ENCODE measurements at regions not wholly inside any gene's neighbourhood (a gene's known extent, or its start where the extent isn't known, plus 50 kb on each side); places are given as distances from the start of the nearest gene placed in this dataset.

DNA sequence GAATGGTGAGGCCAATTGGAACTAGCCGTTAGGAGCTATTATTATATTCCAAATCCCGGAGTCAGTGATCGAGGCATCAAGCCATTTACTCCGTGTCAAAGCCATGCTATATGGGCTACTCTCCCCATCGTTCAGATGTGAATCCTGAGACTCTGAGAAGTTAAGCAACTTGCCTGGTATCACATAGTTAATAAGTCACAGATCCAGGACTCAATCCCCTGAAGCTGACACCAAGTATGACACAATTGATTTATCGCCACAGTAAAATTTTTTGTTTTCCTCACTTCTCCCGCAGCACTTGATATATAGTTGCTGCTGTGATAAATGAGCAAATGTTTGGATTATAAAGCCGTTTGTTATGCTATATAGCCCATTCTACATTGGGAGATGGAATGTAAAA lies 50.8 kb upstream of the TSHZ2 start:
- DNase-seq = no peak

GRCh38 chr20:52918311-52918710 lies 53.8 kb upstream of the TSHZ2 start:
- no peak for DNase-seq

GRCh38 chr20:52915564-52915963 lies 56.6 kb upstream of the TSHZ2 start:
- no peak for DNase-seq

GRCh38 chr20:52914870-52915269 lies 57.3 kb upstream of the TSHZ2 start:
- no peak for DNase-seq

DNA sequence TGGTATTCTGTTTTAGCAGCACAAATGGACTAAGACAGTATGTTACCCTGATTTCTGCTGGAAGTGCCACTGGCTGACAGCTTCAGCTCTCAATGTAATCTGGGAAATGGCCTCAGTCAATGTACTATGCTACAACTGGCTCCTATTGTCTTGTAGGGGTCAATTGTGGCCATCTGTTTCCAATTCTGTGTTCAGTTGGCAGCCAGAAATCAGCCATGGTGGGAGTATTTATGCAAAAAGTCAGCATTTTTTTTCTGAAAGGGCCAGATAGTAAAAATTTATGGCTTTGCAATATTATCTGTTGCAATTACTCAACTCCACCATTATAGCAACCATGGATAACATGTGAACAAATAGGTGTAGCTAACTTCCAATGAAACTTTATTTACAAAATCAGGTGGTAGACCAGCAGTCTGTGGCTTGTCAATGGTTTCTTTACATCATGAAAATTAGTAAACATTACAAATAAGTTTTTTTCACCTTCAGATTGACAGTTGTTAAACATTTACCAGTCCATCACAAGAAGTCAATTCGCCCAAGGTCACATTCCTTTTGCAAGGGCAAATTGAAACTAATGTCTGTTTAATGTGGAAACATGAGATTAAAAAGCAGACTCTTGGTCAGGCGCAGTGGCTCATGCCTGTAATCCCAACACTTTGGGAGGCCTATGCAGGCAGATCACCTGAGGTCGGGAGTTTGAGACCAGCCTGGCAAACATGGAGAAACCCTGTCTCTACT lies 58.3 kb upstream of the TSHZ2 start:
- no peak for DNase-seq

- no peak for DNase-seq
Observed at GRCh38 chr20:52905241-52905994, 66.7 kb upstream of the TSHZ2 start.

- no peak for DNase-seq
Observed at GRCh38 chr20:52904837-52905236, 67.3 kb upstream of the TSHZ2 start.

GRCh38 chr20:52899041-52899608 lies 73.0 kb upstream of the TSHZ2 start:
- DNase-seq = no peak

GRCh38 chr20:52896348-52896747 lies 75.8 kb upstream of the TSHZ2 start:
- DNase-seq = peak; percentile 61

- no peak for DNase-seq
Observed at GRCh38 chr20:52895701-52896100, 76.5 kb upstream of the TSHZ2 start.

- DNase-seq = no peak
Observed at GRCh38 chr20:52895235-52895634, 76.9 kb upstream of the TSHZ2 start.

DNA sequence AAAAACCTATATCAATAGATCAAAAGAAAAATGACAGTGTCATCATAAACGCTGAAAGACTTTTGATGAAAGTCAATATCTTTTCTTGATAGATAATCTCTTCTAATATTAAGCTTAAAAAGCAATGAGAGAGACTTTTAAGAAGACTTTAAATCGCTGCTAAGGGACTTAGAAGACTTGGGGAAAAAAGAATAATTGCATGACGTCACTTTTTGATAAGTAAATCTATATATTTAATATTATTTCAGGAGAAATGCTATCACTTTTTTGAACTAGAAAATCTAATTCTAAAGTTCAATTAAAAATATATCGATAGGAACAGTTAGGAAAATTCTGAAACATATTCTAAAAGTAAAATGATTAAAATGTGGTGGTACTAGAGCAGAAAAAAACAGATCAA lies 78.7 kb upstream of the TSHZ2 start:
- no peak for DNase-seq

DNA sequence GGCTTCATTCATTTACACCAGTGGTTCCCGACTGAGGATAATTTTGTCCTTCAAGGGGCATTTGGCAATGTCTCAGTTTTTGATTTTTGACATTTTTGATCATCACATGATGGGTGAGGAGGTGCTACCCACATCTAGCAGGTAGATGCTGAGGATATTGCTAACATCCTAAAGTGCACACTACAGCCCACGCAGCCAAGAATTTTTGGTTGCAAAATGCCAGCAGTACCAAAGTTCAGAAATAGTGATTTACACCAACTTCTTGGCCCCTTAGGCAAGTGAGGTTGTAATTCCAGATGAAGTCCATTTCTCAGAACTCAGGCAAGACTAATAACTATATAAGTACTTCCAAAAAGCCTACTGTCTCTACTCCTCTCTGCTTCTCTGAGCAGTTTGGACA lies 80.1 kb upstream of the TSHZ2 start:
- DNase-seq = no peak

- no peak for DNase-seq
Observed at GRCh38 chr20:52890130-52890529, 82.0 kb upstream of the TSHZ2 start.

DNA sequence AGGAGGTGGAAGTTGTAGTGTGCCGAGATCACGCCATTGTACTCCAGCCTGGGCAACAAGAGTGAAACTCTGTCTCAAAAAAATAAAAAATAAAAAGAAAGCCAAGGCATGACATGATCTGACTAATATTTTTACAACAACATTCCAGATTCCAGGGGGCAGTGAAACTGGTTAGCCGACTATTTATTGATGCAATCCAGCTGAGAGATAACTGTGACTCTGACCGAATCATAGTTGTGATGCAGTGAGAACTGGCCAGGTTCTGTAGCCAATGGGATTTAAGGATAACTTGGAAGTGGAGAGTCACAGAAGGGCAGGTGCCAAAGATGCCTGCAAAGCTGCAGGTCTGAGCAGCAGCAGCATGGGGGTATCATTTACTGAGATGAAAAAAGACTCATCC lies 82.9 kb upstream of the TSHZ2 start:
- no peak for DNase-seq

DNA sequence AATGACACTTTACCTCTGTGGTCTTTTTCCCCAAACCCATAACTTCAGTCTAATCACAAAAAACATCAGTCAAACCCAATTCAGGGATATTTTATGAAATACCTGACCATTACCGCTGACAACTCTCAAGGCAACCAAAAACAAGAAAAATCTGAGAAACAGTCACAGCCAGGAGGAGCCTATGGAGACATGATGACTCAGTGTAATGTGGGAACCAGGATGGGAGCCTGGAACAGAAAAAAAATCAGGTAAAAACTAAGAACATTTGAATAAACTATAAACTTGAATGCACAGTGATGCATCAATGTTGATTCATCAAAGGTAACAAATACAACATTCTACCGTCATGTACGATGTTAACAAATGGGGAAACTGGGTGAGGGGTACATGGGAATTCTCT lies 84.1 kb upstream of the TSHZ2 start:
- no peak for DNase-seq

DNA sequence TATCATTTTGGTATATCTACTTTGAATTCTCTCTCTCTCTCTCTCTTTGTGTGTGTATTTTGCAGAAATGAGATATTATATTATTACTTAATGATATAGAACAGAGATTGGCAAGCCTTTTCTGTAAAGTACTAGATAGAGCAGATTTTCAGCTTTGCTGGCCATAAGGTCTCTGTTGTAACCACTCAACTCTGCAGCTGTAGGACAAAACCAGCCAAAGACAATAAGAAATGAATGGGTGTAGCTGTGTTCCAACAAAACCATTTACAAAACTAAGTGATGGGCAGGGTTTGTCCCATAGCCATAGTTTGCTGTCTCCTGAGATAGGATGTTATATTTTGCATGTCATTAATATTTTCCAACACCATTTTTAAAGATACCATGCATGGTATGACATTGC lies 91.2 kb upstream of the TSHZ2 start:
- DNase-seq = no peak

DNA sequence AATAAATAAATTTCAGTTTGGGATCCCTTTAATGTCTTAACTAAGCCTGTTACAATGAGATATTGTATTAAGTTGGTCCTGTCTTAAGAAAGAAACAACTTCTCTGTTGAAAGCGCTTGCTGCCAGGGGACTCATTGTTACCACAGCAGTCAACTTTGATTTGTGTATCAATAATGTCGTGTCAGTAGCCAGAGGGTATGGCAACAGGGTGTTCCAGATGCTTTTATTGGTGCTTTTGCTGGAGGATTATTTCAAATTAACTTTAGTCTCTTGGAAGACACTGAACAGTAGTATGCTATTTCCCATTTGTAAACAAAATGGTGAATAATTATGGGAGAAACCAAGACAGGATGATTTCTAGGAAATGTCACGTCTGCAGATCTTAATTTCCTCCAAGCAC lies 91.9 kb upstream of the TSHZ2 start:
- DNase-seq = no peak

GRCh38 chr20:52874241-52874640 lies 97.9 kb upstream of the TSHZ2 start:
- DNase-seq = no peak

- DNase-seq = no peak
Observed at GRCh38 chr20:52869698-52870501, 102.3 kb upstream of the TSHZ2 start.

DNA sequence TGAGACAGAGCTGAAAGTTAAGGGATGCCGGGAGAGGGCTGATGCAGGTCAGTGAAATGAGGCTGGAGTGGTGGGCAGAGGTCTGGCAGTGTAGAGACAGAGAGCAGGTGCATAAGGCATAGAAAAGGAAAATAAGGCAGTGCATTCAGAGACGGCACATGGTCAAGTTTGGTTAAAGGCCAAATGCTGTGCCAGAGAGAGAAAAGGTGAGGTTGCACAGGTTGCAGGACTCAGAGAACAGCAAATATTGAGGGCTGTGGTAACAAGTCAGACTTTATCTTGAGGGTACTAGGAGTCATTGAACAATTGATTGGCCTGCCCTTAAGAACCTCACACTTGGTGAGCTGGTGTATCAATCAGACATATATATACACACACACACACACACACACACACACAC lies 102.9 kb upstream of the TSHZ2 start:
- DNase-seq = no peak

GRCh38 chr20:52867305-52867704 lies 104.9 kb upstream of the TSHZ2 start:
- no peak for DNase-seq

DNA sequence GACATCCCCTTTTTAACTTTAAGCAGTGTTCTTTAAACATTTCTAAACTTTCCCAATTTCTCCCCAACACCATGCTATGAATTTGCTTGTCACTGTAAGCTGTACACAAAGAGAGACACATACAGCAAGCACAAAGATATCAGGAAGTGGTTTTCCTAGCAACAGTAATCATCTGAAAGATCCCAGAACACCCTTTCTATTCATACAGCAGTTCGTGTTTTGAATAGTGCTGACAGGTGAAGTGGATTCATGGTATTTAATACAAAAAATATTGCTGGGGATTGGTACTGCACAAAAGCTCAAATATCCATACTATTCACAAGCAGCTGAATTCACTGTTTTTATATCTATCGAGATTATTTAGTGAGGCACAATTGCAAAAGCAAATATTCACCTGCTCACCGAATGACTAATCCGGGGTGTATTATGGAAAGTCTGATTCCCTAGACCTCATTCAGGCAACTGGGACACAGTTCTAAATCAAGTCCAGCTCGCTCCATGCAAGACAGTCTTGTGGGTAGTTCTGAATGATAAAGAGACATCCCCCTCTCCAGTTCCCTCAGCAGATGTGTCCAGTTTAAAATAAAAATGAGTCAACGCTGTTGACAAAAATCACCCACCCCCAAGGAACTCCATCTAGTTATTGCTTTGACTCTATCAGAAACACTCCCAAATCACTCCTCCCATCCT lies 107.1 kb upstream of the TSHZ2 start:
- no peak for DNase-seq
